ENCODE measurements at regions not wholly inside any gene's neighbourhood (a gene's known extent, or its start where the extent isn't known, plus 50 kb on each side); places are given as distances from the start of the nearest gene placed in this dataset.

- H3F3A ChIP-seq (replicated peaks; ENCODE audit: low read depth), result no peaks in the 10 kb centered on the region
- no peaks in the 10 kb centered on the region for H3K9me2 ChIP-seq (ENCODE audit: insufficient read depth)
- no peaks in the 10 kb centered on the region for H4K20me1 ChIP-seq (replicated peaks; ENCODE audit: insufficient read depth)
- ATAC-seq, result no peak
- Mint-ChIP-seq H3K27ac (no peak overlapping the region), H3K4me1 (no peaks in the 10 kb centered on the region), H3K36me3 (ENCODE audit: low read depth) (no peaks in the 10 kb centered on the region), H3K27me3 (ENCODE audit: insufficient read depth, low read depth, poor library complexity) (no peaks in the 10 kb centered on the region), H3K9me3 (no peaks in the 10 kb centered on the region), H3K4me3 (no peak overlapping the region)
- no peaks in the 10 kb centered on the region for H3K36me3 ChIP-seq (ENCODE audit: insufficient read depth)
- TF ChIP-seq STAT1 (IDR thresholded peaks at IDR 0.05; ENCODE audit: unreplicated experiment) (no peak), ETS1 (IDR thresholded peaks at IDR 0.05) (no peak), CREB1 (CRISPR knock-in tag; IDR thresholded peaks at IDR 0.05; ENCODE audit: low read depth) (no peak), ZNF114 (CRISPR knock-in tag; IDR thresholded peaks at IDR 0.05) (no peak), CTCF (conservative IDR thresholded peaks at IDR 0.05; ENCODE audit: low read depth in 2 of 2) (no peak), ZNF331 (CRISPR knock-in tag; IDR thresholded peaks at IDR 0.05; ENCODE audit: low read depth) (no peak), EZH2 (IDR thresholded peaks at IDR 0.05; ENCODE audit: low read depth, unreplicated experiment) (no peak), REST (IDR thresholded peaks at IDR 0.05; ENCODE audit: unreplicated experiment) (no peak), NANOG (IDR thresholded peaks at IDR 0.05; ENCODE audit: borderline replicate concordance) (no peak), EZH2phosphoT487 (IDR thresholded peaks at IDR 0.05; ENCODE audit: unreplicated experiment) (no peak), ZNF462 (CRISPR knock-in tag; IDR thresholded peaks at IDR 0.05) (no peak), POLR2AphosphoS5 (IDR thresholded peaks at IDR 0.05; ENCODE audit: low read depth) (no peak), JUNB (IDR thresholded peaks at IDR 0.05; ENCODE audit: unreplicated experiment) (no peak)
- H2AFZ ChIP-seq, result no peak overlapping the region
- H3K4me1 ChIP-seq (ENCODE audit: insufficient read depth), result no peaks in the 10 kb centered on the region
- H3K79me2 ChIP-seq (replicated peaks; ENCODE audit: insufficient read depth), result no peaks in the 10 kb centered on the region
- no peak overlapping the region for H3K4me2 ChIP-seq
- no peak for DNase-seq (ENCODE audit: low spot score)
- no peak overlapping the region for H3K4me3 ChIP-seq
- no peak overlapping the region for H3K27ac ChIP-seq (ENCODE audit: low read depth)
- no peaks in the 10 kb centered on the region for H3K27me3 ChIP-seq (ENCODE audit: insufficient read depth)
These were observed 90.4 kb upstream of the DPH5 start for GRCh38 chr1:101116006-101116405.

All from GM23338 (cell line).